A549 (cell line): ENCODE measurements at regions not wholly inside any gene's neighbourhood (a gene's known extent, or its start where the extent isn't known, plus 50 kb on each side); places are given as distances from the start of the nearest gene placed in this dataset.

ENCODE experiments used
- CEBPB ChIP-seq, 2 experiments: fragments of >200 bp in 1 of 2; sonication (Bioruptor Twin) in 1 of 2; formaldehyde crosslinking in 1 of 2; IDR thresholded peaks; 2 replicates each; pipeline ENCODE4 v1.6.1; 2012 to 2016
- CHD2 ChIP-seq: fragments of 150-350 bp; IDR thresholded peaks from 2 replicates; pipeline ENCODE4 v1.6.1; 2014; ENCODE audit warnings: low read length; ENCODE audit not compliant: partially characterized antibody
- CTCF ChIP-seq: fragments of >200 bp; sonication (Bioruptor Twin); formaldehyde crosslinking; IDR thresholded peaks from 3 replicates; pipeline ENCODE4 v1.5.1; 2016
- HEYL ChIP-seq: fragments of 250-450 bp; sonication (Bioruptor Pico); IDR thresholded peaks from 2 replicates; pipeline ENCODE4 v1.8.0; 2021; ENCODE audit warnings: mild to moderate bottlenecking, moderate library complexity
- HOXA7 ChIP-seq: fragments of 250-450 bp; sonication (Bioruptor Pico); IDR thresholded peaks from 2 replicates; pipeline ENCODE4 v1.5.0; 2020; ENCODE audit warnings: mild to moderate bottlenecking, moderate library complexity
- HOXB13 ChIP-seq: fragments of 250-450 bp; sonication (Bioruptor Pico); IDR thresholded peaks from 2 replicates; pipeline ENCODE4 v1.5.0; 2020; ENCODE audit warnings: low read depth, mild to moderate bottlenecking, moderate library complexity
- PBX3 ChIP-seq: IDR thresholded peaks from 2 replicates; pipeline ENCODE4 v1.6.1; 2012
- POLR2A ChIP-seq: IDR thresholded peaks from 2 replicates; pipeline ENCODE4 v1.6.1; 2012; ENCODE audit warnings: mild to moderate bottlenecking, low read length
- POLR2AphosphoS2 ChIP-seq: conservative IDR thresholded peaks from 2 replicates; pipeline ENCODE4 v1.6.1; 2012; ENCODE audit warnings: low read length, improper control_type of control experiment, inconsistent platforms
- SMC3 ChIP-seq: fragments of >200 bp; sonication (Bioruptor Twin); formaldehyde crosslinking; IDR thresholded peaks from 3 replicates; pipeline ENCODE4 v1.6.1; 2018; ENCODE audit warnings: inconsistent platforms
- USF2 ChIP-seq: fragments of 450-650 bp; IDR thresholded peaks from 2 replicates; pipeline ENCODE4 v1.6.1; 2014; ENCODE audit warnings: antibody characterized with exemption

- no peak for TF ChIP-seq CTCF
- no peak for TF ChIP-seq CEBPB (IDR thresholded peaks at IDR 0.05)
- TF ChIP-seq POLR2A = no peak
- no peak for TF ChIP-seq HEYL (CRISPR knock-in tag)
- no peak for TF ChIP-seq CHD2
- TF ChIP-seq HOXB13 = no peak
- no peak for TF ChIP-seq SMC3
- TF ChIP-seq PBX3 = no peak
- no peak for TF ChIP-seq USF2
- no peak for TF ChIP-seq POLR2AphosphoS2
- TF ChIP-seq HOXA7 (CRISPR knock-in tag) = no peak
Observed at GRCh38 chr1:157438613-157439012, 113.7 kb downstream of the FCRL5 start.
